Stimulated activated CD8-positive, alpha-beta memory T cell treated with anti-CD3 and anti-CD28 coated beads, Interleukin-2, amount 100 ng/mL, for 48 hours (primary cell): ENCODE measurements at regions not wholly inside any gene's neighbourhood (a gene's known extent, or its start where the extent isn't known, plus 50 kb on each side); places are given as distances from the start of the nearest gene placed in this dataset.
"Not testable (repeated sequence)": the region's sequence is repeated elsewhere in the genome, so short reads cannot be mapped to it uniquely, and the experiment has no call there.

ENCODE experiments used
- DNase-seq, 2 donors: peaks; one replicate each; pipeline ENCODE4 v3.0.0-alpha.2; 2020; ENCODE audit warnings: low read depth in 2 of 2

DNA sequence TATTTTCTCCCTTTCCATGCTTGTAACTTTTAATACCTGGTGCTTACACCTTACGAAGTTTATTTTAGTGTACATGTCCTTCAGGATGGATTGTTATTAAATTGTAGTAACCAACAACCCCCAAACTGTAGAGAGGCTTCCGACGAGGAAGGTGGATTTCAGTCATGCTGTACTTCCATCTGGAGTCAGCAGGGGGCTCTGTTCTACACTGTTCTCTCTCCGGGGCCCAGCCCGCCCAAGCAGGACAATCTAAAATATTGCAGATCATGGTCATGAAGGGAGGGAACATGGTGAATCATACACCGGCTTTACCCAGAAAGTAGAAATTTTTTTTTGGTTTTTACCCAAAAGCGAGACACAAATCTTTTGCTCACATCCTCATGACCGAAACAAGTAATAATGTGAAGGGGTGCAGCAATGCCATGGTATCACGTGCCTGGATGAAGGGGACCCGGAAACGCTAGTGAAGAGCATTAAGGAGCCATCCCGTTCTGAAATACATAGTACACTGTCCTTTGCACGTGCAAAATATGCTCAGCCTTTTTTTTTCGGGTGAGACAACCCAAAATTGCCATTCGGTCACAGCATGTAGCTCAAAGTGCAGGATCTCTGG lies 884.8 kb downstream of the EPHA4 start:
- DNase-seq: peak; percentile 27 to 30

DNA sequence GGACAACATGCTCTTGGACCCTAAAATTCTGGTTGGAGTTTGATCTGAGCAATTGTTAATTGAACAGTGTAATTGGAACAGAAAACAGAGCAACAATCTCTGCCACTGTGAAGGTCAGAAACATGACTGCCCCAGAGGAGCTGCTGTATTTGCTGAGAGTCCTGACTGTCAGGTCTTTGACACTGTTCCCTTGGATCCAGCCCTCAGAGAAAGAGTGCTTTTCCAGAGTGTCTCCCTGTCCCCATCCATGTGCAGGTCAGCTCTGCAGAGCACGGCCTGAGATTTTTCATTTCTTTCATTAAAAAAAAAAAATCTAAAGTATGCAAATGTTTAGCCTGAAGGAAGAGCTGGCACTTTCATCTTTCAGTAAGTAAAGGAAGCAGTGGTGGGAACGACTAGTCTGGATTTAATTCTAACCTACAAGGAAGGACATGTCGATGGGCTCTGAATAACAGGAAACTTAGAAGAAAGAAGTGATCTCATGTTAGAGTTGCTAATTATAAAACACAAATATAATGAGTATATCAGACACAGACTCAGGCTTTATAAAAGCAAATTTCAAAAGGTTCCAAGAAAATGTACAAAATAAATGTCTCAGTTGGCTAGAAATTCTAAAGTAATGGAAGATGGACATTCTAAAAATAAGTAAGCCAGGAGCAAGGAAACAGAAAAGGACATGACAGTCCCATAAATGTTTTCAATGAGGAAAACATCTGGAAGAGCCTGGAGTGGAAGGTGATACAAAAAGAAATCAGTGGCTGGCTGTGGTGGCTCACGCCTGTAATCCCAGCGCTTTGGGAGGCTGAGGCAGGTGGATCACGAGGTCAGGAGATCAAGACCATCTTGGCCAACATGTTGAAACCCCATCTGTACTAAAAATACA lies 876.5 kb downstream of the EPHA4 start:
- DNase-seq: no peak

DNA sequence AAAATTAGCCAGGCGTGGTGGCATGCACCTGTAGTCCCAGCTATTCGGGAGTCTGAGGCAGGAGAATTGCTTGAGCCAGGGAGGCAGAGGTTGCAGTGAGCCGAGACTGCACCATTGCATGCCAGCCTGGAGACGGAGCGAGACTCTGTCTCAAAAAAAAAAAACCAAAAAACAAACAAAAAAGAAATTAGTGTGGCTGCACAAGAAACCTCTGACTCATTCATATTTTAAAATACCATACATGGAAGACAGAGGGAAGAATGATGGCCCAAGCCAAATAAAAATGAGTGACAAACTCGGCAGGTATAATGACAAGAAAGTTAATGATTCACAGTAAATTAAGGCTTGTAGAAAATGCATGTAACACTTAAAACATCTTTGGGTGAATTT lies 875.8 kb downstream of the EPHA4 start:
- DNase-seq: no peak

DNA sequence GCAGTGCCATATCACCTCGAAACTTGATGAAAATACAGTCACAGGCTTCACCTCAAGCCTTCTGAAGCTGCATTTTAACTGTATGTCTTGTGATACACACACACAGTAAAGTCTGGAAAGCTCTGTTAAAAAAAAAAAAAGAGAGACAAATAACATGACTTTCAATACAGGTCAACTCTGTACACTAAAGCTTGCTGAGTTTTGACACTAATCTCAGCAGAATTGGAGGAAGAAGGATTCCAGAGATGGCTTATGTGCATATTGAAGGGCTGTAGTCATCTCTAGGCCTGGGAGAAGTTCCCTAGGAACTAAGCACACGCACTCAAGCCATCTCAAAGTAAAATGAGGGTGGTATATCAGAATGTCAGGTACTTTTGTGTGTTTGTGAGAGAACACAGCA lies 875.1 kb downstream of the EPHA4 start:
- DNase-seq: no peak

DNA sequence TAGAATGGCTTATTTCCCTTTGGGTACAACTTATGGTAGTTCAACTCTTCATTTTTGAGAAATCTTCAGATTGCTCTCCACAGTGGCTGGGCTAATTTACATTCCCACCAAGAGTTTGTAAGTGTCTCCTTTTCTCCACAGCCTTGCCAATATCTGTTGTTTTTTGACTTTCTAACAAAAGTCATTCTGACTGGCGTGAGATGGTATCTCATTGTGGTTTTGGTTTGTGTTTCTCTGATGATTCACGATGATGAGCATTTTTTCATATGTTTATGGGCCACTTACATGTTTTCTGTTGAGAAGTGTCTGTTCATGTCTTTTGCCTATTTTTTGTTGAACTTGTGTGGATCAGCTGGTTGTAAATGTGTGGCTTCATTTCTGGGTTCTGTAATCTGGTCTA lies 871.0 kb downstream of the EPHA4 start:
- no peak for DNase-seq

DNA sequence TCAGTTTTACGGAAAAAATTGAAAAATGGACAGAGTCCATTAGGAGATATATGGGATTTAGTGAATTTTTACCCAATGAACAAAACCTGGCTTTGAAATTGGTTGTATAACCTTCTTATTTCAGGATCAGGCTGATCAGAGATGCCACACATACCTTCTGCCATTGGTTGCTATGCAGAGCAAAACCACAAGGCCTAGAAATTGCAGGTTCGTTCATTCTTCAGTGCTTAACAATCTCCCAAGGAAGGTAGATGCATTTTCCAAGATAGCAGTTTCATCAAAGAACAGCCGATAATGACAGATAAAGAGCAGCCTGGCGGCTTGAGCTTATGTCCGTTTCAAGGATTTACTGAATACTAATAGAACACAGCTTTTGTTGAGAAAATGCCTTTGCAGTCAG lies 868.8 kb downstream of the EPHA4 start:
- no peak for DNase-seq

DNA sequence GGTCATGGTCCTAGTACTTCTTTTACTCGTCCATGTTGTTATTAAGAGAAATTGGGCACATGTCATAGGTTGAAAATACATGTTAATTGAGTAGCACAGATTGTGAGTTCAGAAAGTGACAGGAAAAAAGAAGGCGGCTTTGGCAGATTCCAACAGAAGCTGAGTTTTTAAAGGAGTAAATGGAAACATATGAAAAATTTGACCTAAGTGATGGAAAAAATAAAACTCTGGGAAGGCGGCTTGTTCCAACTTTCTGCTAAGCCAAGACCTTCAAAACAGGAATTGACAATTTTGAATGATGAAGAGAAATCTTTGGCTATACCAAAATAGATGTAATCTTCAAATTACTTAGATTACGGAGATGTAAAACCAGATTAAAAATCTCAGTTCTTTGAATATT lies 868.0 kb downstream of the EPHA4 start:
- DNase-seq: no peak

DNA sequence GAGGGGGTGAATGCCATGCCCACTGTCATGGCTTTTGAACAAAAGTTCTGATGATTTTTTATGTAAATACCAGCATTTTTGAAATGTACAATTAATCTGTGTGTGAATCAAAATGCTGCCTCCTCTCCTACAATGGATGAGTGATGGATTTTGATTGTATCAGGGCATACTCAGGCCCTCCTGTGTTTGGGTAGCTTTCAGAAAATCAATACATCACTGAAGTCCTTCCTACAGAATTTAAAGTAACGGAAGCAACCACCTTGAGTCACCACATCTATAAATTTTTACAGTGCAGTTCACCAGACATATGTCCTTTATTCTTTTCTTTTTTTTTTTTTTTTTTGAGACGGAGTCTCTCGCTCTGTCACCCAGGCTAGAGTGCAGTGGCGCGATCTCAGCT lies 867.3 kb downstream of the EPHA4 start:
- no peak for DNase-seq

DNA sequence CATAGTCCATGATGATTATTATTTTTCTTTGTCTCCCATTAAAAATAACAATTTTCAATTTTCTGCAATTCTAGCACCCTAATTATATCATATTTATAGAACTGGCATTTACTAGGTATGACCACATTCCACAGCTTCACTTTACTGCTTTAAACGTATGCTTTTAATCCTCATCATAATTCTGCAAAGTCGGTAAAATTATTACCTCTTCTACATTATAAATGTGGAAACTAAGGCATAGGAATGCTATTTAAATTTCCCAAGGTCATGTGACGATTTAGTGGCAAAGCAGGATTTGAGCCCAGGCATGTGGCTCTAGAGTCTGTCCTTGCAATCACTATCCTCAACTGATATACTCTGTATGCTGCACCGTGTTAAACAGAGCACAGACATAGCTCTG lies 866.4 kb downstream of the EPHA4 start:
- DNase-seq: no peak

DNA sequence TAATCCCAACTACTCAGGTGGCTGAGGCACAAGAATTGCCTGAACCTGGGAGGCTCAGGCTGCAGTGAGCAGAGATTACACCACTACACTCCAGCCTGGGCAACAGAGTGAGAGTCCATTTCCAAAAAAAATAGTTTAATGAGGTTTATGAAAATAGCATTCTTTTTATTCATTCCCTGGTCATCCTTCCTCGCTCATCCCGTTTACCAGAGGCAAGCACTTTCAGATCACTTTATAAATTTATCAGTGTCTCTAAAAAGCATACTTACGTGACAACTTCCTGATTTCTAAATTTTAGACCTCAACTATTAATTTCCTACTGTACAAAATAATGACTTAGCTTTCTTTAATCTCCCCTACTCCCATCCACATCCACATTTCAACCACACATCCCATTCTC lies 864.8 kb downstream of the EPHA4 start:
- DNase-seq: no peak

DNA sequence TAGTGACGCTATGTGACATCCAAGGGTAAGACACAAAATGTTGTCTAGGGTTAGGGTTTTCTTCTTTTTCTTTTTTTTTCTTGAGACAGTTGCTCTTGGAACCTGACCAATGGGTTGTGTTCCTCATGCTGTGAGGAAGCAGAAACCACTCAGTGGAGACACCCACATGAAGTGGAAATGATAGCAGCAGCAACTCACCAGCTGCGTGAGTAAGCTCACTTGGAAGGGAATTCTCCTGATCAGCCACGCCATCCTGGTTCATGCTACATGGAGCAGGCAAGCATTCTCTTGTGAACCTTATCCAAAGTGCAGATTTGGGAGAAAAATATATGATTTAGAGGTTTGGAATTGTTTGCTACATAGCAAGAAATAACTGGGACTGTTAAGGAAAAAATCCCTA lies 863.7 kb downstream of the EPHA4 start:
- DNase-seq: no peak

DNA sequence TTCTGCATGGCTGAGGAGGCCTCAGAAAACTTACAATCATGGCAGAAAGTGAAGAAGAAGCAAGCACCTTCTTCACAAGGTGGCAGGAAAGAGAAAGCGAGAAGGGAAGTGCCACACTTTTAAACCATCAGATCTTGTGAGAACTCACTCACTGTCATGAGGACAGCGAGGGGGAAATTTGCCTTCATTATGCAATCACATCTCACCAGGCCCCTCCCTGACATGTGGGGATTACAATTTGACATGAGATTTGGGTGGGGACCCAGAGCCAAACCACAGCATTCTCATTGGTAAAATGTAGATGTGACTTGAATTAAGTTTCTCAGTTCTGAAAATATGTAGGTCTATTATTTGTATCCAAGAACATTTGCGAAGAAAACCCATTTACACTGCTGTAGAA lies 854.8 kb downstream of the EPHA4 start:
- no peak for DNase-seq

DNA sequence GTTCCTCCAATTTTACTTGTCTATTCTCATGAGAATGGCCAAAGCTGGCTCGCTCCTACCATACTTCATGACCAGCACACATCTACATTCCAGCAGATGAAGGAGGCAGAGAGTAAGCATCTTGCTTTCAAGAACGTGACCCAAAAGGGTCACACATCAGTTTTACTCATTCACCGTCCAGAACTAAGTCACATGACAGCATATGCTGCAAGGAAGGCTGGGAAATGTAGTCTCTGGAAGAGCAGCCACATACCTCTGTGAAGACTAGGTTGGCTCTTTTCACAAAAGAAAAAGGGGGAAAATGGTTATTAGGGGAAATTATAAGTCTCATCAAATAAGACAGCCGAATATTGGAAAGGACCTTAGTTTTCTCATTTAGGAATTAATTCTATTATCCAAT lies 835.3 kb downstream of the EPHA4 start:
- no peak for DNase-seq

DNA sequence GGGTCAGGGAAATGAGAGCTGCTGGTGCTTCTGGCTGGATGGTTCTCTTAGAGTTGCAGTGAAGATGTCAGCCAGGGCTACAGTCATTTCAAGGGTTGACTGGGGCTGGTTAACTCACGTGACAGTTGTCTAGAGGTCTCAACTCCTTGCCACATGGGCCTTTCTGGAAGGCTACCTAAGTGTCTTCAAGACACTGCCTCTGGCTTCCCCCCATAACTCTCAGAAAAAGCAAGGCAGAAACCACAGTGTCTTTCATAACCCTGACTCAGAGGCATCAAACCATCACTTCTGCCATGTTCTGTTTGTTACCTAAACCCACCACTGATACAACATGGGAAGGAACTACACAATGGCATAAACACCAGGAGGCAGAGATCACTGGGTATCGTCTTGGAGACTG lies 828.9 kb downstream of the EPHA4 start:
- DNase-seq: no peak

DNA sequence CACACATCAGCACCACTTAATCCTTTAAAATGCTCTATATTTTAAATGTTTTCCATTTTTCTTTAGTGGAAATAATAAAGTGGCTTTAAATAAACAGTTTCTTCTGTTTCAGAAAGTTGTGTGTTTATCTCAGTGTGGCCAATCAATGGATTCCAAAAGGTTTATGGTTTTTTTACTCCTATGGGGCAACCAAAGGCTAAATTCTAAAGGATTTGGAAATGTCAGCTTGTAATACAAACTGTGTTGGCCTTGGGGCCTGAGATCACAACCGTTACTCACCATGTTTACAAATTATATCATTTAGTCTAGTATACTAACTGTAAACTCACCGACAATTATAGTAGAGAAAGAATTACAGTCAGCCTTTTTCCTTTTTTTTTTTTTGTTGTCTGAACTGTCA lies 827.2 kb downstream of the EPHA4 start:
- DNase-seq: no peak

DNA sequence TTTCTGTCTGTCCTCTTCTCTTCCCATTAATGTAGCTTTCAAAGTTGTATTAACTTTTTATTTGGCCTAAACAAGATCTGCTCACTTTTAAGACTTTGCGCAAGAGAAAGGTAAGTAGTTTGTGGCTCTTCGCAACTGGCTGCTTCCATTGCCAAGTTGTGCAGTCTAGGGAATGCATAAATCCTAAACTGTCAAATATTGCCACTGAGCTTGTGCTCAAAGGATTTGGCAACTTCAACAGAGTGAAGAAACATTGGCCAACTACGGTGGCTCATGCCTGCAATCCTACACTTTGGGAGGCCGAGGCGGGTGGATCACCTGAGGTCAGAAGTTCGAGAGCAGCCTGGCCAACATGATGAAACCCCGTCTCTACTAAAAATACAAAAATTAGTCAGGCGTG lies 826.4 kb downstream of the EPHA4 start:
- no peak for DNase-seq

DNA sequence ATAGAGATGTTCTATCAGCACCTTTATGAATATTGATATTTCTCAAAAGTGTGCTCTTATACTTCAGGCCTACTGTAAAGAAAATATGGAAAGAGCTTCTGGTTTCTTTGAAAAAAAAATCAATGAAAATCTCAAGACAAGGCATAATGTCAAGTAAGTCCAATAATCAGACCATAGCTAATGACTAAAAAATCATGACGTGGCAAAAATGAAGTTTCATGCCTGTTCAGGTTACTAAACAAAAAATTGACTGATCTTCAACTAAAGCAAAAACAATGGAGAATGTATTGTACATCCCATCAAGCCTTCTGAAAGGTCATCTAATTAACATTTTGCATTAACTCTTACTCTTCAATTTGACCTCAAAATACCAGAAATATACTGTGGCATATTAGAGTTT lies 824.4 kb downstream of the EPHA4 start:
- no peak for DNase-seq

DNA sequence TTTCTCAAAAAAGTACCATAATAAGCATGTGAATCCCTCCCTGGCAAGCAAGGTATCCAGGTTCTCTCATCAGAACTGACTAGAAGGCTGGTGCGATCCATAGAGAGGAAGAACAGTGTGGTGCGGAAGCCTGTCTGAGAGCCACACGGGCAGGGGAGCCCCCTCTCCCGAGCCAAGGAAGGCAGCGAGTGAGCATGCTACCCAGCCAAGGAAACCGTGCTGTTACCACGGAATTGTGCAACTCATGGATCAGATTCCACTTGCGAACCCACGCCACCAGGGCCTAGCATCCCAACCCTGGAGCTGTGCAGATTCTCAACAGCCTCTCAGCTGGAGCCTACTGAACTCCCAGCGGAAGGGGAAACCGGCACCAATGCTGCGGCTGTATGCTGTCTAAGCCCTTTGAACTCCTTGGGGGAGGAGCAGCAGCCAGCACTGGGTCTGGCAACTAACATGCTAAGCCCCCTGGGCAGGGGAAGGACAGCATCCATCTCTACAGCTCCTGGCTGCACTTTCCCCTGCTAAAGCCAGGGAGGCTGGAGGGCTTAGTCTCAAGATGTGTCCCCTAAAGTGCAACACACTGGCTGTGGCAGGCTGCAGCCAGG lies 823.1 kb downstream of the EPHA4 start:
- no peak for DNase-seq

DNA sequence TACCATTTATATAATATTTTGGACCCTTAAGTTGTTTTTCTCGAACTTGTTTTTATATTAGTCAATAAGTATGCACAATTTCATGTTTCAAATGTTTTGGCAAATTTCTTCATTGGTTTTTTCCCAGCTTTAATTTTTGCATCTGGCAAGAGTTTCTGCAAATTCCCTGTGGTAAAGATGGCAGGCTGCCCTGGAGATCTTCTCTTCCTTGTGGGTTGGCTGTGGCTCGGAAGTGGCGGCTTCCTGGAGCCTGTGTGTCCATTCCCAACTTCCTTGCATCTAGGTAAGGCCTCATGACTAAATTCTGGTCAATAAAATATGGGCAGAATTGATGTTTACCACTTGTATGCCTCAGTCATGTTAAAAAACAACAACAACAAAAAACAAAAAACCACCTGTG lies 818.6 kb downstream of the EPHA4 start:
- DNase-seq: no peak

DNA sequence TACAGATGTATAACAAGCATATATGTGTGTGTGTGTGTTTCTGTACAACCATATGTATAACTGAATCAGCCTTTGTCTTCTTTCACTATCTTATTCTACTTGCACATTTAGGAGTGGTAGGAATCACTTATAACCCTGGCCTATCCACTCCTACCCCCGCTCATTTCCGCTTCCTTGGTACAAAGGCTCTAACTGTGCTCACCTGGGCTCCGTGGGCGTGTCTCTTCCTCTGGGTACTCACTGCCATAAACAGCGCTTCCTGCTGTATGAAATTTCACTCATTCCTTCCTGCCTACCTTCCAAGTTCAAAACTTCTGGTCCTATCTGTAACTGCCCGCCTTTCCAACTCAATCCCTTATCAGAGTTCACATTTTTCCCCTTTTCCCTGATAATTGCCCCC lies 815.5 kb downstream of the EPHA4 start:
- DNase-seq: no peak

DNA sequence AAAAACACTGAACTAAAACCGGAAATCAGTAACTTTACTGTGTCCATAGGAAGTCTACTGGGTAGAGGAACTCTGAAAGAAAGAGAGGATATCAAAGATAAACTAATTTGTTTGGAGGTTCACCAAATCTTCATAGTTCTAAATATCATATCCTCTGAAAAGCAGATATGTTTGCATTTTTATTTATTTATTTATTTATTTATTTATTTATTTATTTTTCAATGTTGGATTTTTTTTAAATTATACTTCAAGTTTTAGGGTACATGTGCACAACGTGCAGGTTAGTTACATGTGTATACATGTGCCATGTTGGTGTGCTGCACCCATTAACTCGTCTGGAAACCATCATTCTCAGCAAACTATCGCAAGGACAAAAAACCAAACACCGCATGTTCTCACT lies 813.7 kb downstream of the EPHA4 start:
- DNase-seq: not testable (repeated sequence)

DNA sequence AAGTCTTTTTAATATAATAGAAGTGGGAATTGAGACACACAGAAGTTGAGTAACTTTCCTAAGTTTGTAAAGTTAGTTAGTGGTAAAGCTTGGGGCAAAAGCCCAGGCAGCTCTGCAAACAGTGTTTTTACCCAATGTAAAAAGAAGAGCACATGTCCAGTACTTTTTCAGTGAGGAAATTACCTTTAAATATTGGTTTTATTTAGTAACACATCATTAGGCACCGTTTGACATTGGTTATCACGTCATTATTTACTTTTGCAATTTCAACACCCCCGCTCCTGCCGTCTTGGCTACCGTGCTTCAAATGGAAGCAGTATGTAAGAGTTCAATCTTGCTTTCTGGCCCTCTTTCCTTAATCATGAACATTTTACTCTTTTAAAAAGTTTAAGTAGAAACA lies 807.9 kb downstream of the EPHA4 start:
- DNase-seq: no peak

DNA sequence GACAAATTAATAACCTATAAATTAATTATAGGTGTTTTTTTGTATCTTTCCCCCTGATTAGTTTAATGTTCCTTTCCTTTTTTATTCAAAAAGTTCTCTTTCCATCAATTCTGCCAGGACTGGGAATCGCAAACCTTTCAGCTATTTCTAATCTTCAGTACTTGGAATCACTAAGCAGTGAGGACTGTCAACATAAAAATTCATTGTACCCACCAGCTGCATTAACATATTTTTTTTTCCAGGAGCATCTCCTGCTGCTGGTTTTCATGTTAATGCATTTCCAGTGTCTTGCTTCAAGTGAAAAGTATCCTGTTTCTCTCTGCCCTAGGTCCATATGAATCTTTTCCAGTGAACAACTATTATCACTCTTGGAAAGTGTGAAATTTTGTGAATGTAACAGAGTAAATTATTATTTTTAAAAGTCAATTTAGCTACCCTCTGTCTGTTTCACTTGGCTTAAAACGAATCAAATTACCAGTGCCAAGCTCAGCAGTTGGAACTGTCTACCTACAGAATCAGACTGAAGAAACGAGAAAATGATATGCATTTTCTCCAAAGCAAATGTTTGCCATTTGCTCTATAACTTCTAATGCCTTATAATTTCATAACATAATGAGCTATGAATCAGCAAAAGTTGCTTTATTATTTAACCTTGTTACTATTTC lies 804.4 kb downstream of the EPHA4 start:
- no peak for DNase-seq
